Mammary epithelial cell (primary cell): ENCODE measurements at regions not wholly inside any gene's neighbourhood (a gene's known extent, or its start where the extent isn't known, plus 50 kb on each side); places are given as distances from the start of the nearest gene placed in this dataset.

Source experiments
- CTCF ChIP-seq, 2 donors: IDR thresholded peaks in 1 of 2; conservative IDR thresholded peaks in 1 of 2; 2 replicates each; pipeline ENCODE4 v1.5.1; 2011 to 2012; ENCODE audit warnings: inconsistent platforms in 2 of 2, low read length in 2 of 2, mild to moderate bottlenecking in 2 of 2, control low read depth in 1 of 2, low read depth in 1 of 2; ENCODE audit not compliant: insufficient read depth in 1 of 2; ENCODE audit errors: extremely low read depth in 1 of 2
- EZH2 ChIP-seq: IDR thresholded peaks from 2 replicates; pipeline ENCODE4 v1.6.1; 2012; ENCODE audit warnings: low read length, inconsistent platforms, borderline replicate concordance

- TF ChIP-seq EZH2 (no peak), CTCF (conservative IDR thresholded peaks at IDR 0.05 in 1 of 2, IDR thresholded peaks at IDR 0.05 in 1 of 2; ENCODE audit: extremely low read depth in 1 of 2, insufficient read depth in 1 of 2, low read depth in 1 of 2, low read length in 2 of 2) (no peak)
Measured at GRCh38 chrX:99137488-99137887, 1272.6 kb downstream of the PCDH19 start.
